ENCODE measurements at regions not wholly inside any gene's neighbourhood (a gene's known extent, or its start where the extent isn't known, plus 50 kb on each side); places are given as distances from the start of the nearest gene placed in this dataset.

GRCh38 chr3:76500746-76501275 lies 539.1 kb upstream of the ROBO2 start:
- H2AFZ ChIP-seq (ENCODE audit: low read length) = no peak overlapping the region
- H3K36me3 ChIP-seq (ENCODE audit: insufficient read depth, low read length) = no peaks in the 10 kb centered on the region
- H3K4me2 ChIP-seq (ENCODE audit: low read length) = no peak overlapping the region
- H4K20me1 ChIP-seq (ENCODE audit: insufficient read depth, low read length) = no peaks in the 10 kb centered on the region
- H3K4me1 ChIP-seq (ENCODE audit: insufficient read depth, low read length, poor library complexity, severe bottlenecking) = no peaks in the 10 kb centered on the region
- no peak overlapping the region for H3K4me3 ChIP-seq (ENCODE audit: low read depth, low read length, poor library complexity, severe bottlenecking)
- H3K9me3 ChIP-seq (ENCODE audit: low read length) = no peaks in the 10 kb centered on the region
- TF ChIP-seq CTCF (conservative IDR thresholded peaks at IDR 0.05; ENCODE audit: low read length) = no peak
- no peak for TF ChIP-seq EZH2phosphoT487 (IDR thresholded peaks at IDR 0.05; ENCODE audit: borderline replicate concordance, low read depth, low read length)
- BruUV-seq (replicated peaks) = no TSS peak
- no peaks in the 10 kb centered on the region for H3K9me2 ChIP-seq (ENCODE audit: insufficient read depth, low read length)
- ChIA-PET POLR2A (interaction anchor here (0.6 kb wide), 1 partner anchor 64 kb away, joined by 3 read pairs; no protein-coding TSS in a partner anchor), CTCF (ENCODE audit: unreplicated experiment) (no interaction called here)
- H3K27ac ChIP-seq (ENCODE audit: low read depth, low read length, poor library complexity, severe bottlenecking) = no peak overlapping the region
- intact Hi-C loops (cut with micrococcal nuclease; ENCODE audit: unreplicated experiment) = no loop called here
- DNase-seq (ENCODE audit: low spot score) = no peak
- no peaks in the 10 kb centered on the region for H3K79me2 ChIP-seq (ENCODE audit: insufficient read depth, low read depth, low read length)

- Histone ChIP-seq H3K9me2 (ENCODE audit: insufficient read depth, low read length) (no peaks in the 10 kb centered on the region), H3K4me2 (ENCODE audit: low read length) (no peak overlapping the region), H3K9me3 (ENCODE audit: low read length) (no peaks in the 10 kb centered on the region), H4K20me1 (ENCODE audit: insufficient read depth, low read length) (no peaks in the 10 kb centered on the region), H3K36me3 (ENCODE audit: insufficient read depth, low read length) (no peaks in the 10 kb centered on the region), H3K4me3 (ENCODE audit: low read depth, low read length, poor library complexity, severe bottlenecking) (no peak overlapping the region), H3K4me1 (ENCODE audit: insufficient read depth, low read length, poor library complexity, severe bottlenecking) (no peaks in the 10 kb centered on the region), H3K27ac (ENCODE audit: low read depth, low read length, poor library complexity, severe bottlenecking) (no peak overlapping the region), H2AFZ (ENCODE audit: low read length) (no peak overlapping the region), H3K79me2 (ENCODE audit: insufficient read depth, low read depth, low read length) (no peaks in the 10 kb centered on the region)
- intact Hi-C loops (cut with micrococcal nuclease; ENCODE audit: unreplicated experiment) = no loop called here
- no peak for TF ChIP-seq EZH2phosphoT487 (IDR thresholded peaks at IDR 0.05; ENCODE audit: borderline replicate concordance, low read depth, low read length)
- POLR2A ChIA-PET = no interaction called here
- CTCF ChIA-PET (ENCODE audit: unreplicated experiment) = no interaction called here
- DNase-seq (ENCODE audit: low spot score) = no peak
- BruUV-seq (replicated peaks) = no TSS peak
These were observed 538.6 kb upstream of the ROBO2 start for GRCh38 chr3:76501315-76501714.

GRCh38 chr3:76502076-76502475 lies 537.8 kb upstream of the ROBO2 start:
- H3K4me2 ChIP-seq (ENCODE audit: low read length) = no peak overlapping the region
- no peak overlapping the region for H2AFZ ChIP-seq (ENCODE audit: low read length)
- no peak for DNase-seq (ENCODE audit: low spot score)
- H3K79me2 ChIP-seq (ENCODE audit: insufficient read depth, low read depth, low read length) = no peaks in the 10 kb centered on the region
- H4K20me1 ChIP-seq (ENCODE audit: insufficient read depth, low read length) = no peaks in the 10 kb centered on the region
- H3K27ac ChIP-seq (ENCODE audit: low read depth, low read length, poor library complexity, severe bottlenecking) = no peak overlapping the region
- POLR2A ChIA-PET = no interaction called here
- H3K4me1 ChIP-seq (ENCODE audit: insufficient read depth, low read length, poor library complexity, severe bottlenecking) = no peaks in the 10 kb centered on the region
- no peaks in the 10 kb centered on the region for H3K36me3 ChIP-seq (ENCODE audit: insufficient read depth, low read length)
- no peaks in the 10 kb centered on the region for H3K9me3 ChIP-seq (ENCODE audit: low read length)
- intact Hi-C loops (cut with micrococcal nuclease; ENCODE audit: unreplicated experiment) = no loop called here
- CTCF ChIA-PET (ENCODE audit: unreplicated experiment) = no interaction called here
- BruUV-seq (replicated peaks) = no TSS peak
- H3K9me2 ChIP-seq (ENCODE audit: insufficient read depth, low read length) = no peaks in the 10 kb centered on the region
- TF ChIP-seq CTCF (conservative IDR thresholded peaks at IDR 0.05; ENCODE audit: low read length) = no peak
- TF ChIP-seq EZH2phosphoT487 (IDR thresholded peaks at IDR 0.05; ENCODE audit: borderline replicate concordance, low read depth, low read length) = no peak
- no peak overlapping the region for H3K4me3 ChIP-seq (ENCODE audit: low read depth, low read length, poor library complexity, severe bottlenecking)
